H1 (cell line): ENCODE measurements at regions not wholly inside any gene's neighbourhood (a gene's known extent, or its start where the extent isn't known, plus 50 kb on each side); places are given as distances from the start of the nearest gene placed in this dataset.

Source experiments
- CTCF ChIA-PET: fragments of 300-600 bp; sonication (Branson Sonifier 250); formaldehyde crosslinking; loops from one replicate; lab custom pipeline; 2021; ENCODE audit not compliant: partially characterized antibody; lab: Charles Lee
- POLR2A ChIA-PET: fragments of 300-600 bp; sonication (Branson Sonifier 250); formaldehyde crosslinking; loops from one replicate; lab custom pipeline; 2021; ENCODE audit warnings: inconsistent platforms; ENCODE audit not compliant: partially characterized antibody; lab: Charles Lee
- DNase-seq, 2 experiments: peaks; one replicate each; pipeline versions ENCODE4 v3.0.0 to v3.0.0-alpha.2; 2010 to 2022; ENCODE audit warnings: low spot score in 2 of 2, low read depth in 1 of 2, mixed read lengths in 1 of 2
- FAIRE-seq: peaks from 2 replicates; lab custom pipeline; 2011; peaks lifted over from hg19 to GRCh38; lab: Jason Lieb, UNC
- H2AFZ ChIP-seq: 2 replicates; pipeline ENCODE4 v1.8.1; 2012; ENCODE audit warnings: low read length, inconsistent platforms
- H2AK5ac ChIP-seq: 2 replicates; pipeline ENCODE4 v1.6.1; 2013; ENCODE audit warnings: low read depth, low read length
- H2BK120ac ChIP-seq: replicated peaks from 2 replicates; pipeline ENCODE3; 2013; ENCODE audit warnings: low read depth, low read length, inconsistent platforms
- H2BK12ac ChIP-seq: 2 replicates; pipeline ENCODE4 v1.6.1; 2013; ENCODE audit warnings: low read depth, low read length
- H2BK15ac ChIP-seq: 2 replicates; pipeline ENCODE4 v1.6.1; 2013; ENCODE audit warnings: low read length
- H2BK20ac ChIP-seq: 2 replicates; pipeline ENCODE4 v1.6.1; 2013; ENCODE audit warnings: low read length
- H2BK5ac ChIP-seq: 2 replicates; pipeline ENCODE4 v1.6.1; 2013; ENCODE audit warnings: low read depth, low read length
- H3K14ac ChIP-seq: 2 replicates; pipeline ENCODE4 v1.6.1; 2013; ENCODE audit warnings: inconsistent platforms; ENCODE audit not compliant: insufficient read length
- H3K18ac ChIP-seq: 2 replicates; pipeline ENCODE4 v1.6.1; 2013; ENCODE audit warnings: low read length; ENCODE audit errors: extremely low read depth
- H3K23ac ChIP-seq: 2 replicates; pipeline ENCODE4 v1.6.1; 2013; ENCODE audit warnings: inconsistent platforms; ENCODE audit not compliant: insufficient read length
- H3K23me2 ChIP-seq: 2 replicates; pipeline ENCODE4 v1.6.1; 2013; ENCODE audit warnings: low read depth, low read length
- H3K27ac ChIP-seq: 2 replicates; pipeline ENCODE4 v1.6.1; 2011; ENCODE audit warnings: low read depth, low read length, inconsistent platforms
- H3K27me3 ChIP-seq, 4 experiments: replicated peaks in 1 of 4; 1 replicate in 1 of 4; 2 replicates in 3 of 4; pipeline versions ENCODE4 v1.6.1 to v1.8.1; 2011 to 2013; ENCODE audit warnings: low read length in 3 of 4, mild to moderate bottlenecking in 3 of 4, inconsistent platforms in 2 of 4, mixed read lengths in 2 of 4, moderate library complexity in 1 of 4; ENCODE audit not compliant: control insufficient read depth in 3 of 4, insufficient read depth in 3 of 4; ENCODE audit errors: extremely low read depth in 1 of 4
- H3K36me3 ChIP-seq, 4 experiments: 2 replicates each; pipeline versions ENCODE4 v1.6.1 to v1.8.1; 2011 to 2013; ENCODE audit warnings: mild to moderate bottlenecking in 4 of 4, low read length in 3 of 4, moderate library complexity in 2 of 4, control low read depth in 1 of 4, inconsistent platforms in 1 of 4; ENCODE audit not compliant: insufficient read depth in 4 of 4, control insufficient read depth in 2 of 4
- H3K4ac ChIP-seq: replicated peaks from 2 replicates; pipeline ENCODE3; 2013; ENCODE audit warnings: low read length, low read depth, mixed read lengths, inconsistent platforms; ENCODE audit not compliant: insufficient read length
- H3K4me1 ChIP-seq, 4 experiments: replicated peaks in 1 of 4; 1 replicate in 1 of 4; 2 replicates in 3 of 4; pipeline versions ENCODE4 v1.6.1 to v1.8.1; 2011 to 2013; ENCODE audit warnings: low read length in 3 of 4, inconsistent platforms in 2 of 4, mixed read lengths in 1 of 4; ENCODE audit not compliant: insufficient read depth in 4 of 4, control insufficient read depth in 3 of 4
- H3K4me2 ChIP-seq, 2 experiments: 2 replicates each; pipeline versions ENCODE4 v1.6.1 to v1.8.1; 2011 to 2013; ENCODE audit warnings: low read depth in 2 of 2, low read length in 2 of 2, control low read depth in 1 of 2, inconsistent platforms in 1 of 2, mild to moderate bottlenecking in 1 of 2; ENCODE audit not compliant: insufficient read depth in 1 of 2
- H3K4me3 ChIP-seq, 4 experiments: fragments of 200-600, 300-600 bp in 1 of 4; sonication (generic), shearing (Covaris generic), sonication (Bioruptor Twin) in 1 of 4; 2 replicates each; pipeline versions ENCODE4 v1.5.1 to v1.8.1; 2011 to 2016; ENCODE audit warnings: low read length in 4 of 4, low read depth in 3 of 4, control low read depth in 2 of 4, inconsistent platforms in 2 of 4, mild to moderate bottlenecking in 2 of 4, mixed read lengths in 1 of 4, moderate library complexity in 1 of 4; ENCODE audit not compliant: insufficient read depth in 2 of 4; ENCODE audit errors: extremely low read depth in 1 of 4
- H3K56ac ChIP-seq: replicated peaks from 2 replicates; pipeline ENCODE3; 2013; ENCODE audit warnings: low read depth, mild to moderate bottlenecking, mixed read lengths, low read length, inconsistent platforms; ENCODE audit not compliant: insufficient read length
- H3K79me1 ChIP-seq: 2 replicates; pipeline ENCODE4 v1.6.1; 2013; ENCODE audit warnings: low read depth, low read length, control low read depth
- H3K79me2 ChIP-seq, 2 experiments: 2 replicates each; pipeline versions ENCODE4 v1.6.1 to v1.8.1; 2012 to 2013; ENCODE audit warnings: low read length in 2 of 2, mild to moderate bottlenecking in 2 of 2, inconsistent platforms in 1 of 2; ENCODE audit not compliant: insufficient read depth in 2 of 2, control insufficient read depth in 1 of 2
- H3K9ac ChIP-seq, 4 experiments: replicated peaks in 1 of 4; 1 replicate in 1 of 4; 2 replicates in 3 of 4; pipeline versions ENCODE4 v1.6.1 to v1.8.1; 2011 to 2013; ENCODE audit warnings: low read depth in 3 of 4, low read length in 3 of 4, control low read depth in 2 of 4, mild to moderate bottlenecking in 2 of 4, moderate library complexity in 2 of 4, inconsistent platforms in 1 of 4; ENCODE audit errors: extremely low read depth in 1 of 4
- H3K9me3 ChIP-seq, 2 experiments: 2 replicates each; pipeline versions ENCODE4 v1.6.1 to v1.8.1; 2012 to 2013; ENCODE audit warnings: mild to moderate bottlenecking in 2 of 2, moderate library complexity in 2 of 2, control low read depth in 1 of 2, inconsistent platforms in 1 of 2, low read depth in 1 of 2, low read length in 1 of 2, mixed read lengths in 1 of 2; ENCODE audit not compliant: insufficient read depth in 2 of 2
- H4K20me1 ChIP-seq, 2 experiments: replicated peaks in 1 of 2; 2 replicates each; pipeline versions ENCODE3 to v1.8.1; 2011 to 2013; ENCODE audit warnings: inconsistent platforms in 2 of 2, low read length in 2 of 2, mild to moderate bottlenecking in 1 of 2; ENCODE audit not compliant: insufficient read depth in 2 of 2, control insufficient read depth in 1 of 2
- H4K5ac ChIP-seq: 2 replicates; pipeline ENCODE4 v1.6.1; 2013; ENCODE audit warnings: low read length, low read depth, mixed read lengths, inconsistent platforms; ENCODE audit not compliant: insufficient read length
- H4K8ac ChIP-seq: 2 replicates; pipeline ENCODE4 v1.8.0; 2013; ENCODE audit warnings: mild to moderate bottlenecking, moderate library complexity, low read length, inconsistent platforms; ENCODE audit not compliant: insufficient read depth; ENCODE audit errors: extremely low read depth
- H4K91ac ChIP-seq: replicated peaks from 2 replicates; pipeline ENCODE3; 2013; ENCODE audit warnings: low read length, mixed read lengths, inconsistent platforms; ENCODE audit not compliant: insufficient read length
- ASH2L ChIP-seq: fragments of 200-600, 300-600 bp; sonication (generic); IDR thresholded peaks from one replicate; pipeline ENCODE4 v1.7.1; 2017; ENCODE audit warnings: low read length
- HDAC6 ChIP-seq: IDR thresholded peaks from one replicate; pipeline ENCODE4 v1.7.1; 2012; ENCODE audit warnings: low read depth, mild to moderate bottlenecking, inconsistent platforms, low read length, moderate library complexity
- WGBS, 2 experiments: shearing (Covaris generic) in 1 of 2; methylation state at CpG; one replicate each; pipeline versions ENCODE4 v1.1.6 to v1.1.7; 2013 to 2015; ENCODE audit warnings: low lambda C conversion rate in 2 of 2, mixed read lengths in 2 of 2, inconsistent platforms in 1 of 2, low coverage in 1 of 2, missing lambda C conversion rate in 1 of 2; ENCODE audit not compliant: insufficient replicate concordance in 2 of 2, insufficient coverage in 1 of 2, insufficient read length in 1 of 2; ENCODE audit errors: extremely low coverage in 1 of 2, missing lambda C conversion rate in 1 of 2; 5-methylcytosine and 5-hydroxymethylcytosine counted together
- TF ChIP-seq, protein P1 (sequence below): IDR thresholded peaks from 2 replicates; pipeline ENCODE4 v1.6.1; 2012; ENCODE audit warnings: inconsistent platforms

DNA sequence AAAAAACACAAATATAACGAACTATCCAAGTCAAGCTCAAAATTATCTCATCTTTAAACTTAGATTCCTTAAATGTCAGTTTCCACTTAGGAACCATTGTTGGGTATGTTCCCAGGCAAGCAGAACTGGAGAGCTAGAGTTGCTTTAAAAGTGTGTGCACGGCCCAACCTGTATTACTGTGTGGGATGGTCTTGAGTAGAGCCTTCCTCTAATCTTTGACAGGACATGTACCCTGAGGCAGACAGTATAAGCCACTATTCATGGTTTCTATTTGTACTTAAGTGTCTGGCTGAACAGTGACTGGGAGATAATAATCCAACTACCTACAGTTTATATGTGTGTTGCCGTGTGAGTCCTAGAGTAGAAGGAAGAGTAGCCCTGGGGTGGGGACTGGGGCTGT is 239.7 kb downstream of the GPD2 start:
- WGBS, 2 experiments: 82% methylated on average over 3 of the region's 3 CpGs; no CpG with 5 or more reads in 1 of the 2 experiments
- Histone ChIP-seq H3K4me1 (peaks cover 0 to 4% (median 3%) of the 10 kb centered on the region in 4 experiments; a peak in 3 of 7 replicates), H3K23ac (no peak overlapping the region), H3K79me1 (no peaks in the 10 kb centered on the region), H2BK5ac (no peak overlapping the region), H3K4me2 (no peak overlapping the region), H2AK5ac (no peak overlapping the region), H3K79me2 (no peaks in the 10 kb centered on the region), H3K36me3 (no peaks in the 10 kb centered on the region), H3K27ac (no peak overlapping the region), H2BK120ac (no peak overlapping the region), H3K23me2 (no peaks in the 10 kb centered on the region), H2BK20ac (no peak overlapping the region), H2BK15ac (no peak overlapping the region), H3K4me3 (no peak overlapping the region), H4K8ac (no peak overlapping the region), H4K20me1 (no peaks in the 10 kb centered on the region), H3K4ac (no peak overlapping the region), H3K9ac (no peak overlapping the region), H2AFZ (no peak overlapping the region), H3K18ac (no peak overlapping the region), H4K5ac (no peak overlapping the region), H3K9me3 (no peaks in the 10 kb centered on the region; a peak in 1 of 4 replicates), H3K56ac (no peak overlapping the region), H4K91ac (no peak overlapping the region), H3K14ac (no peak overlapping the region), H3K27me3 (no peaks in the 10 kb centered on the region), H2BK12ac (no peak overlapping the region)
- FAIRE-seq: no peak
- TF ChIP-seq ASH2L (no peak), HDAC6 (no peak)
- TF ChIP-seq, protein P1, sequence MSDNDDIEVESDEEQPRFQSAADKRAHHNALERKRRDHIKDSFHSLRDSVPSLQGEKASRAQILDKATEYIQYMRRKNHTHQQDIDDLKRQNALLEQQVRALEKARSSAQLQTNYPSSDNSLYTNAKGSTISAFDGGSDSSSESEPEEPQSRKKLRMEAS: no peak
- ChIA-PET POLR2A (no interaction called here), CTCF (no interaction called here)
- no peak for DNase-seq
